ENCODE measurements at regions not wholly inside any gene's neighbourhood (a gene's known extent, or its start where the extent isn't known, plus 50 kb on each side); places are given as distances from the start of the nearest gene placed in this dataset.

DNA sequence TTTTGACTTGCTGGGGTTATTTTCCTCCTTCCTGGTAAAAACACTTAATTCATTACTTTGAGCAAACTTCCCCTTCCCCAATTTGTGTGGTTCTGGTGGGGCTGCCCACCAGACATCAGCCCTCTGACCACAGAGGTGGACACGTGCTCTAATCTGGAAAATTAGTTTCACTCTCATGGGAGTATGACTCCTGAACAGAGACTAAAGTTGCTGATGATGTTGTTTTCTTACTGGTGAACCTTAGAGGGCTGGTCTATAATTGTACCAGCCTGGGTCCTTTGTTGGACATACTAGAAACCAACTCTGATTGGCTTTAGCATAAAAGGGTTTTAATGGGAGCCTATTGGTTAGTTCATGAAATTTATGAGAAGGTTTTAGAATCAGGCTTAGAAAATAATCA, 54.1 kb upstream of the ACYP2 start:
- TF ChIP-seq TCF4 (CRISPR knock-in tag; IDR thresholded peaks at IDR 0.05; ENCODE audit: borderline replicate concordance) (no peak), TOX (CRISPR knock-in tag; IDR thresholded peaks at IDR 0.05; ENCODE audit: borderline replicate concordance) (no peak), ZNF70 (CRISPR knock-in tag; IDR thresholded peaks at IDR 0.05) (no peak), GLIS3 (CRISPR knock-in tag; IDR thresholded peaks at IDR 0.05) (no peak), ZFP3 (CRISPR knock-in tag; IDR thresholded peaks at IDR 0.05) (no peak), SNAI2 (CRISPR knock-in tag; IDR thresholded peaks at IDR 0.05) (no peak), ZNF565 (CRISPR knock-in tag; conservative IDR thresholded peaks at IDR 0.05; ENCODE audit: low read depth) (no peak), ESRRG (CRISPR knock-in tag; IDR thresholded peaks at IDR 0.05) (no peak), ZFP30 (CRISPR knock-in tag; IDR thresholded peaks at IDR 0.05) (no peak)
- TF ChIP-seq, protein P1, sequence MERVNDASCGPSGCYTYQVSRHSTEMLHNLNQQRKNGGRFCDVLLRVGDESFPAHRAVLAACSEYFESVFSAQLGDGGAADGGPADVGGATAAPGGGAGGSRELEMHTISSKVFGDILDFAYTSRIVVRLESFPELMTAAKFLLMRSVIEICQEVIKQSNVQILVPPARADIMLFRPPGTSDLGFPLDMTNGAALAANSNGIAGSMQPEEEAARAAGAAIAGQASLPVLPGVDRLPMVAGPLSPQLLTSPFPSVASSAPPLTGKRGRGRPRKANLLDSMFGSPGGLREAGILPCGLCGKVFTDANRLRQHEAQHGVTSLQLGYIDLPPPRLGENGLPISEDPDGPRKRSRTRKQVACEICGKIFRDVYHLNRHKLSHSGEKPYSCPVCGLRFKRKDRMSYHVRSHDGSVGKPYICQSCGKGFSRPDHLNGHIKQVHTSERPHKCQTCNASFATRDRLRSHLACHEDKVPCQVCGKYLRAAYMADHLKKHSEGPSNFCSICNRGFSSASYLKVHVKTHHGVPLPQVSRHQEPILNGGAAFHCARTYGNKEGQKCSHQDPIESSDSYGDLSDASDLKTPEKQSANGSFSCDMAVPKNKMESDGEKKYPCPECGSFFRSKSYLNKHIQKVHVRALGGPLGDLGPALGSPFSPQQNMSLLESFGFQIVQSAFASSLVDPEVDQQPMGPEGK (CRISPR knock-in tag; IDR thresholded peaks at IDR 0.05; ENCODE audit: borderline replicate concordance): no peak
- TF ChIP-seq, protein P2, sequence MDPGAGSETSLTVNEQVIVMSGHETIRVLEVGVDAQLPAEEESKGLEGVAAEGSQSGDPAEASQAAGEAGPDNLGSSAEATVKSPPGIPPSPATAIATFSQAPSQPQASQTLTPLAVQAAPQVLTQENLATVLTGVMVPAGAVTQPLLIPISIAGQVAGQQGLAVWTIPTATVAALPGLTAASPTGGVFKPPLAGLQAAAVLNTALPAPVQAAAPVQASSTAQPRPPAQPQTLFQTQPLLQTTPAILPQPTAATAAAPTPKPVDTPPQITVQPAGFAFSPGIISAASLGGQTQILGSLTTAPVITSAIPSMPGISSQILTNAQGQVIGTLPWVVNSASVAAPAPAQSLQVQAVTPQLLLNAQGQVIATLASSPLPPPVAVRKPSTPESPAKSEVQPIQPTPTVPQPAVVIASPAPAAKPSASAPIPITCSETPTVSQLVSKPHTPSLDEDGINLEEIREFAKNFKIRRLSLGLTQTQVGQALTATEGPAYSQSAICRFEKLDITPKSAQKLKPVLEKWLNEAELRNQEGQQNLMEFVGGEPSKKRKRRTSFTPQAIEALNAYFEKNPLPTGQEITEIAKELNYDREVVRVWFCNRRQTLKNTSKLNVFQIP (CRISPR knock-in tag; IDR thresholded peaks at IDR 0.05; ENCODE audit: borderline replicate concordance, low read depth): no peak
- TF ChIP-seq, protein P3, sequence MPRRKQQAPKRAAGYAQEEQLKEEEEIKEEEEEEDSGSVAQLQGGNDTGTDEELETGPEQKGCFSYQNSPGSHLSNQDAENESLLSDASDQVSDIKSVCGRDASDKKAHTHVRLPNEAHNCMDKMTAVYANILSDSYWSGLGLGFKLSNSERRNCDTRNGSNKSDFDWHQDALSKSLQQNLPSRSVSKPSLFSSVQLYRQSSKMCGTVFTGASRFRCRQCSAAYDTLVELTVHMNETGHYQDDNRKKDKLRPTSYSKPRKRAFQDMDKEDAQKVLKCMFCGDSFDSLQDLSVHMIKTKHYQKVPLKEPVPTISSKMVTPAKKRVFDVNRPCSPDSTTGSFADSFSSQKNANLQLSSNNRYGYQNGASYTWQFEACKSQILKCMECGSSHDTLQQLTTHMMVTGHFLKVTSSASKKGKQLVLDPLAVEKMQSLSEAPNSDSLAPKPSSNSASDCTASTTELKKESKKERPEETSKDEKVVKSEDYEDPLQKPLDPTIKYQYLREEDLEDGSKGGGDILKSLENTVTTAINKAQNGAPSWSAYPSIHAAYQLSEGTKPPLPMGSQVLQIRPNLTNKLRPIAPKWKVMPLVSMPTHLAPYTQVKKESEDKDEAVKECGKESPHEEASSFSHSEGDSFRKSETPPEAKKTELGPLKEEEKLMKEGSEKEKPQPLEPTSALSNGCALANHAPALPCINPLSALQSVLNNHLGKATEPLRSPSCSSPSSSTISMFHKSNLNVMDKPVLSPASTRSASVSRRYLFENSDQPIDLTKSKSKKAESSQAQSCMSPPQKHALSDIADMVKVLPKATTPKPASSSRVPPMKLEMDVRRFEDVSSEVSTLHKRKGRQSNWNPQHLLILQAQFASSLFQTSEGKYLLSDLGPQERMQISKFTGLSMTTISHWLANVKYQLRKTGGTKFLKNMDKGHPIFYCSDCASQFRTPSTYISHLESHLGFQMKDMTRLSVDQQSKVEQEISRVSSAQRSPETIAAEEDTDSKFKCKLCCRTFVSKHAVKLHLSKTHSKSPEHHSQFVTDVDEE (CRISPR knock-in tag; IDR thresholded peaks at IDR 0.05): no peak
- TF ChIP-seq, protein P4, sequence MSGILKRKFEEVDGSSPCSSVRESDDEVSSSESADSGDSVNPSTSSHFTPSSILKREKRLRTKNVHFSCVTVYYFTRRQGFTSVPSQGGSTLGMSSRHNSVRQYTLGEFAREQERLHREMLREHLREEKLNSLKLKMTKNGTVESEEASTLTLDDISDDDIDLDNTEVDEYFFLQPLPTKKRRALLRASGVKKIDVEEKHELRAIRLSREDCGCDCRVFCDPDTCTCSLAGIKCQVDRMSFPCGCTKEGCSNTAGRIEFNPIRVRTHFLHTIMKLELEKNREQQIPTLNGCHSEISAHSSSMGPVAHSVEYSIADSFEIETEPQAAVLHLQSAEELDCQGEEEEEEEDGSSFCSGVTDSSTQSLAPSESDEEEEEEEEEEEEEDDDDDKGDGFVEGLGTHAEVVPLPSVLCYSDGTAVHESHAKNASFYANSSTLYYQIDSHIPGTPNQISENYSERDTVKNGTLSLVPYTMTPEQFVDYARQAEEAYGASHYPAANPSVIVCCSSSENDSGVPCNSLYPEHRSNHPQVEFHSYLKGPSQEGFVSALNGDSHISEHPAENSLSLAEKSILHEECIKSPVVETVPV (CRISPR knock-in tag; IDR thresholded peaks at IDR 0.05): no peak

Data from SK-N-SH treated with all-trans-retinoic acid at 6 μM for 48 hours (cell line).